Hepatocyte (in vitro differentiated cells): ENCODE measurements at regions not wholly inside any gene's neighbourhood (a gene's known extent, or its start where the extent isn't known, plus 50 kb on each side); places are given as distances from the start of the nearest gene placed in this dataset.

ENCODE experiments used
- DNase-seq: peaks from one replicate; pipeline ENCODE4 v3.0.0-alpha.2; 2016; ENCODE audit warnings: low spot score
- H2AFZ ChIP-seq: fragments of 200-600 bp; sonication (generic); 2 replicates; pipeline ENCODE4 v1.6.0; 2016; ENCODE audit warnings: antibody characterized with exemption, mild to moderate bottlenecking
- H3K27ac ChIP-seq: fragments of 200-600 bp; sonication (generic); 2 replicates; pipeline ENCODE4 v1.5.1; 2016; ENCODE audit warnings: mild to moderate bottlenecking
- H3K27me3 ChIP-seq: fragments of 200-600 bp; sonication (generic); 2 replicates; pipeline ENCODE4 v1.6.1; 2016
- H3K36me3 ChIP-seq: fragments of 200-600 bp; sonication (generic); replicated peaks from 2 replicates; pipeline ENCODE4 v1.5.1; 2016; ENCODE audit warnings: low read depth; ENCODE audit not compliant: insufficient read depth
- H3K4me1 ChIP-seq: fragments of 200-600 bp; sonication (generic); 2 replicates; pipeline ENCODE4 v1.5.1; 2016; ENCODE audit warnings: mild to moderate bottlenecking, moderate library complexity; ENCODE audit not compliant: insufficient read depth
- H3K4me2 ChIP-seq: fragments of 200-600 bp; sonication (generic); 2 replicates; pipeline ENCODE4 v1.6.0; 2016
- H3K4me3 ChIP-seq: fragments of 200-600 bp; sonication (generic); 2 replicates; pipeline ENCODE4 v1.5.1; 2016; ENCODE audit warnings: mild to moderate bottlenecking
- H3K79me2 ChIP-seq: fragments of 200-600 bp; sonication (generic); 2 replicates; pipeline ENCODE4 v1.6.0; 2017; ENCODE audit warnings: mild to moderate bottlenecking
- H3K9me2 ChIP-seq: fragments of 200-600 bp; sonication (generic); replicated peaks from 2 replicates; pipeline ENCODE4 v1.6.0; 2017; ENCODE audit warnings: mild to moderate bottlenecking; ENCODE audit not compliant: insufficient read depth
- H3K9me3 ChIP-seq: fragments of 200-600 bp; sonication (generic); 2 replicates; pipeline ENCODE4 v1.5.1; 2016; ENCODE audit warnings: low read depth, mild to moderate bottlenecking
- H4K20me1 ChIP-seq: fragments of 200-600 bp; sonication (generic); 2 replicates; pipeline ENCODE4 v1.6.0; 2016; ENCODE audit warnings: mild to moderate bottlenecking; ENCODE audit not compliant: insufficient read depth, poor library complexity, severe bottlenecking
- CTCF ChIP-seq: fragments of 200-600 bp; sonication (generic); IDR thresholded peaks from 2 replicates; pipeline ENCODE4 v1.5.1; 2016; ENCODE audit warnings: antibody characterized with exemption, mild to moderate bottlenecking; ENCODE audit not compliant: poor library complexity
- EZH2 ChIP-seq: fragments of 200-600 bp; sonication (generic); IDR thresholded peaks from 2 replicates; pipeline ENCODE4 v1.6.1; 2016; ENCODE audit warnings: antibody characterized with exemption, mild to moderate bottlenecking, borderline replicate concordance
- EZH2phosphoT487 ChIP-seq: fragments of 200-600 bp; sonication (generic); IDR thresholded peaks from one replicate; pipeline ENCODE4 v1.6.1; 2018; ENCODE audit warnings: antibody characterized with exemption, mild to moderate bottlenecking, low read depth, moderate library complexity; ENCODE audit not compliant: unreplicated experiment, severe bottlenecking
- WGBS: methylation state at CpG from one replicate; pipeline ENCODE4 v1.1.6; 2016; ENCODE audit warnings: low lambda C conversion rate; ENCODE audit errors: missing lambda C conversion rate; 5-methylcytosine and 5-hydroxymethylcytosine counted together

- H2AFZ ChIP-seq: no peak overlapping the region
- no peaks in the 10 kb centered on the region for H3K36me3 ChIP-seq
- H3K79me2 ChIP-seq: no peaks in the 10 kb centered on the region
- no peaks in the 10 kb centered on the region for H3K9me3 ChIP-seq
- no peaks in the 10 kb centered on the region for H3K4me1 ChIP-seq
- TF ChIP-seq EZH2: no peak
- no peak for TF ChIP-seq EZH2phosphoT487
- TF ChIP-seq CTCF: no peak
- H4K20me1 ChIP-seq: no peaks in the 10 kb centered on the region
- peaks cover 11% of the 10 kb centered on the region for H3K27me3 ChIP-seq
- 77% methylated on average over 4 of the region's 4 CpGs for WGBS
- H3K4me2 ChIP-seq: no peak overlapping the region
- H3K27ac ChIP-seq: no peak overlapping the region
- H3K4me3 ChIP-seq: no peak overlapping the region
- no peaks in the 10 kb centered on the region for H3K9me2 ChIP-seq
- no peak for DNase-seq
Measured at GRCh38 chr17:79290726-79291125, 216.1 kb downstream of the ENGASE start.

GRCh38 chr17:79288950-79289349 lies 214.3 kb downstream of the ENGASE start:
- Histone ChIP-seq H2AFZ (no peak overlapping the region), H3K9me2 (no peaks in the 10 kb centered on the region), H3K4me2 (no peak overlapping the region), H3K36me3 (no peaks in the 10 kb centered on the region), H3K4me1 (no peaks in the 10 kb centered on the region), H3K27me3 (peaks cover 11% of the 10 kb centered on the region), H3K27ac (no peak overlapping the region), H3K79me2 (no peaks in the 10 kb centered on the region), H3K4me3 (no peak overlapping the region), H4K20me1 (no peaks in the 10 kb centered on the region), H3K9me3 (no peaks in the 10 kb centered on the region)
- 89% methylated on average over 9 of the region's 9 CpGs for WGBS
- no peak for DNase-seq
- TF ChIP-seq EZH2phosphoT487: no peak
- TF ChIP-seq CTCF: no peak
- no peak for TF ChIP-seq EZH2

GRCh38 chr17:79286440-79286839 lies 211.8 kb downstream of the ENGASE start:
- DNase-seq: no peak
- Histone ChIP-seq H3K79me2 (no peaks in the 10 kb centered on the region), H3K4me2 (no peak overlapping the region), H3K9me3 (no peaks in the 10 kb centered on the region), H3K9me2 (no peaks in the 10 kb centered on the region), H3K4me3 (no peak overlapping the region), H3K27ac (no peak overlapping the region), H2AFZ (no peak overlapping the region), H3K27me3 (peaks cover 11% of the 10 kb centered on the region), H3K4me1 (no peaks in the 10 kb centered on the region), H4K20me1 (no peaks in the 10 kb centered on the region), H3K36me3 (no peaks in the 10 kb centered on the region)
- 39% methylated on average over 10 of the region's 10 CpGs for WGBS
- TF ChIP-seq CTCF (no peak), EZH2phosphoT487 (no peak), EZH2 (no peak)

GRCh38 chr17:79285973-79286372 lies 211.3 kb downstream of the ENGASE start:
- Histone ChIP-seq H3K9me2 (no peaks in the 10 kb centered on the region), H3K27me3 (peaks cover 8% of the 10 kb centered on the region)

More at GRCh38 chr17:79285973-79286372, 211.3 kb downstream of the ENGASE start:
- Histone ChIP-seq H3K36me3 (no peaks in the 10 kb centered on the region), H3K4me1 (no peaks in the 10 kb centered on the region), H3K79me2 (no peaks in the 10 kb centered on the region), H3K4me3 (no peak overlapping the region), H3K9me3 (no peaks in the 10 kb centered on the region), H4K20me1 (no peaks in the 10 kb centered on the region), H2AFZ (no peak overlapping the region), H3K4me2 (no peak overlapping the region), H3K27ac (no peak overlapping the region)
- TF ChIP-seq CTCF (no peak), EZH2phosphoT487 (no peak), EZH2 (no peak)
- DNase-seq: no peak
- 83% methylated on average over 5 of the region's 5 CpGs for WGBS
